Upper lobe of left lung (tissue), 6 donors: ENCODE measurements at regions not wholly inside any gene's neighbourhood (a gene's known extent, or its start where the extent isn't known, plus 50 kb on each side); places are given as distances from the start of the nearest gene placed in this dataset.

Experiments used
- ATAC-seq, 2 donors: fragments of 200-7000 bp; cut with Tn5 transposase; one replicate each; pipeline ENCODE4 v1.9.1; 2022; ENCODE audit warnings: mild to moderate bottlenecking in 2 of 2, moderate library complexity in 2 of 2; ENCODE audit not compliant: low FRiP score in 2 of 2
- DNase-seq, 2 donors: peaks; one replicate each; pipeline ENCODE4 v3.0.0-alpha.2; 2019 to 2020
- H3K27ac ChIP-seq, 4 donors: fragments of 200-600 bp; sonication (generic); one replicate each; pipeline ENCODE4 v1.5.1; 2016 to 2019
- H3K27me3 ChIP-seq, 4 donors: fragments of 200-600 bp; sonication (generic); one replicate each; pipeline ENCODE4 v1.5.1; 2017 to 2019
- H3K36me3 ChIP-seq, 4 donors: fragments of 200-600 bp; sonication (generic); one replicate each; pipeline ENCODE4 v1.5.1; 2016 to 2019
- H3K4me1 ChIP-seq, 4 donors: fragments of 200-600 bp; sonication (generic); one replicate each; pipeline ENCODE4 v1.5.1; 2018 to 2019
- H3K4me3 ChIP-seq, 4 donors: fragments of 200-600 bp; sonication (generic); one replicate each; pipeline ENCODE4 v1.5.1; 2017 to 2019; ENCODE audit warnings: mild to moderate bottlenecking in 2 of 4, moderate library complexity in 1 of 4
- H3K9me3 ChIP-seq, 4 donors: fragments of 200-600 bp; sonication (generic); one replicate each; pipeline ENCODE4 v1.5.1; 2018 to 2019
- CTCF ChIP-seq, 6 experiments: fragments of 450-650 bp in 4 of 6; fragments of 200-600 bp in 2 of 6; sonication (generic) in 2 of 6; IDR thresholded peaks; one replicate each; pipeline ENCODE4 v1.5.1; 2016 to 2019; ENCODE audit warnings: antibody characterized with exemption in 6 of 6
- EP300 ChIP-seq, 4 donors: sonication (generic); formaldehyde crosslinking; IDR thresholded peaks; one replicate each; pipeline ENCODE4 v1.5.1; 2017; ENCODE audit warnings: antibody characterized with exemption in 4 of 4, control low read depth in 2 of 4
- POLR2A ChIP-seq, 4 donors: fragments of 450-650 bp; IDR thresholded peaks; one replicate each; pipeline ENCODE4 v1.5.1; 2016 to 2017; ENCODE audit warnings: antibody characterized with exemption in 4 of 4, mild to moderate bottlenecking in 2 of 4
- POLR2AphosphoS5 ChIP-seq, 2 donors: sonication (generic); formaldehyde crosslinking; IDR thresholded peaks; one replicate each; pipeline ENCODE4 v1.5.1; 2017; ENCODE audit warnings: antibody characterized with exemption in 2 of 2
- WGBS, 2 donors: methylation state at CpG; one replicate each; pipeline ENCODE4 v1.1.5; 2017 to 2018; 5-methylcytosine and 5-hydroxymethylcytosine counted together
- donor health status: DM: no; HTN: no; CAD: no; lungs with moderate emphysema.
- donor health status: DM: no; HTN: yes; CAD: no; lungs with severe emphysema.

DNA sequence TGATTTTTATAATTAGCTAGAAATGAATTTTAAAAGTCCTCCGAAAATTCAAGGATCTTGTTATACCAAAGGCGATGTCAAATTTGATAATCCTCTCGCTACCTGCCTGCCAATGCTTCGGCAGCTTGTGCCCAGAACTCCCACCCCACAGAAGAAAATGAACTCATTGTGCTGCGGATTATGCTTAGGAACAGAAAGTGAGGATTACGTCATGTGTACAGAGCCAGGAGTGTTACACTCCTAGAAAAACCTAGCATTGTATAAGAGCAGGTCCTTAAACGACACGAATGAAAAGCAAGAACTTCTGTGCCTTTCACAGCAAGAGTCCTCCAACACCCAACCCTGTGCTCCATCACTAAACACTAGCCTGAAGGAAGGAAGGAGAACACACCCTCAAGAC lies 168.3 kb downstream of the RNF152 start:
- DNase-seq (no peak), ATAC-seq (no peak)
- Histone ChIP-seq H3K4me1 (no peaks in the 10 kb centered on the region), H3K4me3 (no peak overlapping the region), H3K36me3 (no peaks in the 10 kb centered on the region), H3K27me3 (no peaks in the 10 kb centered on the region), H3K9me3 (peaks cover 0 to 4% (median 0%) of the 10 kb centered on the region in 4 donors), H3K27ac (no peak overlapping the region)
- 55 to 75% methylated on average over 8 of the region's 8 CpGs for WGBS, 2 donors
- no peak for TF ChIP-seq EP300 (IDR thresholded peaks at IDR 0.05)
- TF ChIP-seq POLR2AphosphoS5 (IDR thresholded peaks at IDR 0.05): no peak

DNA sequence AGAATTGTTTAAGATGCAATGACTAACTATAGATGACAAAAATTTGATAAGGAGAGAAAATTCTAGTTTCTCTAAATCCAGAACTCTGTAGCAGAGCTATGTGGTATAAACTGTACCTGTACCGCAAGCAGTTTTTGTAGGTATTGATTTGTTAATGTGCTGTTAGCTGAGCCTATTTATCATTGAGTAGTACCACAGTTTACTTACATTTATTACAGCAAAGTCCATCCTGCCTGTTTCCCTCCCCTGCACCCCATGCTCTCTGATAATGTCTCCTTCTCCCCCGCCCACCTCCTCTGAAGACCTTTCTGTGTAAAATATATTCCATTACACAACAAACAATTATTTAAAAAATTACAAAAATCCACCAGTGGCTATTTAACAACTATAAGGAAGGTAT lies 170.6 kb downstream of the RNF152 start:
- Histone ChIP-seq H3K4me3 (no peak overlapping the region), H3K4me1 (no peaks in the 10 kb centered on the region), H3K27me3 (no peaks in the 10 kb centered on the region), H3K27ac (no peak overlapping the region), H3K9me3 (peaks cover 0 to 4% (median 0%) of the 10 kb centered on the region in 4 donors), H3K36me3 (no peaks in the 10 kb centered on the region)
- WGBS, 2 donors: 92 to 93% methylated on average over 2 of the region's 2 CpGs
- no peak for ATAC-seq
- DNase-seq: no peak
- TF ChIP-seq POLR2AphosphoS5 (IDR thresholded peaks at IDR 0.05) (no peak), CTCF (IDR thresholded peaks at IDR 0.05) (no peak), POLR2A (IDR thresholded peaks at IDR 0.05) (no peak), EP300 (IDR thresholded peaks at IDR 0.05) (no peak)

DNA sequence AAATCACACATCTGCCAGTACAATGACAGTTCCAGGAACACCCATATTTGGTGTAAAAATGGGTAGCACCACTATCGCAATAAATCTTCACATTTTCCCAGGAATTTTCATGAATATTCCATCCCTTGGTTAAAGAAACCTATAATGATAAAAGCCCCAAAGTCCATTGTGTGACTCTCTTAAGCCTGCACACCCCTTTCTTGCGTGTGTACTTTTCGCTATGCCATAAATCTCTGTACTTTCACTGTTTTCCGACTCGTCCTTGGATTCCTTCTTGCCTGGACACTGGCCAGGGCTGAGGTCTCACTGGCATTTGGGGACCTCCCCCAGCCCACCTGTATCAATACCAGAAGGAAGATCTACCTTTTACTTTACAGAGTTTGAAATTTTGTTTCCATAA lies 172.3 kb downstream of the RNF152 start:
- Histone ChIP-seq H3K36me3 (no peaks in the 10 kb centered on the region), H3K27me3 (no peaks in the 10 kb centered on the region), H3K4me3 (no peak overlapping the region), H3K27ac (no peak overlapping the region), H3K4me1 (no peaks in the 10 kb centered on the region), H3K9me3 (no peaks in the 10 kb centered on the region)
- WGBS, 2 donors: 83 to 88% methylated on average over 5 of the region's 5 CpGs
- TF ChIP-seq EP300 (IDR thresholded peaks at IDR 0.05) (no peak), POLR2AphosphoS5 (IDR thresholded peaks at IDR 0.05) (no peak)
- ATAC-seq: no peak
- no peak for DNase-seq

- TF ChIP-seq POLR2AphosphoS5 (IDR thresholded peaks at IDR 0.05) (no peak), POLR2A (IDR thresholded peaks at IDR 0.05) (no peak), CTCF (IDR thresholded peaks at IDR 0.05) (no peak), EP300 (IDR thresholded peaks at IDR 0.05) (no peak)
- no peak overlapping the region for H3K27ac ChIP-seq
- H3K9me3 ChIP-seq: no peaks in the 10 kb centered on the region
- H3K36me3 ChIP-seq: no peaks in the 10 kb centered on the region
- ATAC-seq: no peak
- no peak overlapping the region for H3K4me3 ChIP-seq
- no peaks in the 10 kb centered on the region for H3K4me1 ChIP-seq
- WGBS, 2 donors: 58 to 69% methylated on average over 1 of the region's 1 CpG
- no peak for DNase-seq
- H3K27me3 ChIP-seq: no peaks in the 10 kb centered on the region
These were observed 173.1 kb downstream of the RNF152 start for GRCh38 chr18:61719671-61720070.

DNA sequence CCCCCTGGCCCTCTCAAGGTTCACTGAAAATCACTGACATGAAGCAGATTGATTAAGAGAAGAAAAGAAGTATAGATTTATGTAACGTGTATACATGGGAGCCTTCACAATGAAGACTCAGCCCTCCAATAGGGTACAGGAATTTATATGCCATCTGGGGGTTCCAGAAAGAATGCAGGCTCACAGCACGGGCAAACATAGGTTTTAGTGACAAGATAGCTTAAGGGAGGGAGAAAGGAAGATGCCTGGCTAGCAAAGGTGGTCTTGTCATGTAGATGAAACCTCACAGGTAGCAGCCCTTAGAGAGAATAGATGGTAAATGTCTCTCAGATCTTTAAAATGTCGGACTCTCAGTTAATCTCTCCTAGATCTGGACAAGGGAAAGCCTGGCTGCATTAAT lies 173.9 kb downstream of the RNF152 start:
- no peaks in the 10 kb centered on the region for H3K4me1 ChIP-seq
- H3K4me3 ChIP-seq: no peak overlapping the region
- ATAC-seq: no peak
- H3K36me3 ChIP-seq: no peaks in the 10 kb centered on the region
- WGBS, 2 donors: 82 to 85% methylated on average over 3 of the region's 3 CpGs
- no peaks in the 10 kb centered on the region for H3K9me3 ChIP-seq
- DNase-seq: no peak
- TF ChIP-seq EP300 (IDR thresholded peaks at IDR 0.05) (no peak), POLR2A (IDR thresholded peaks at IDR 0.05) (no peak), POLR2AphosphoS5 (IDR thresholded peaks at IDR 0.05) (no peak), CTCF (IDR thresholded peaks at IDR 0.05) (no peak)
- H3K27me3 ChIP-seq: no peaks in the 10 kb centered on the region
- no peak overlapping the region for H3K27ac ChIP-seq

- TF ChIP-seq POLR2AphosphoS5 (IDR thresholded peaks at IDR 0.05): no peak
- TF ChIP-seq CTCF (IDR thresholded peaks at IDR 0.05): no peak
- TF ChIP-seq EP300 (IDR thresholded peaks at IDR 0.05): no peak
- no peak for TF ChIP-seq POLR2A (IDR thresholded peaks at IDR 0.05)
- DNase-seq (no peak), ATAC-seq (no peak)
- Histone ChIP-seq H3K27me3 (no peaks in the 10 kb centered on the region), H3K4me3 (no peak overlapping the region), H3K27ac (no peak overlapping the region), H3K9me3 (no peaks in the 10 kb centered on the region), H3K4me1 (no peaks in the 10 kb centered on the region), H3K36me3 (no peaks in the 10 kb centered on the region)
- WGBS, 2 donors: 93 to 100% methylated on average over 1 of the region's 1 CpG
These were observed 178.4 kb downstream of the RNF152 start for GRCh38 chr18:61714421-61714820.
